IMR-90 (cell line): ENCODE measurements at regions not wholly inside any gene's neighbourhood (a gene's known extent, or its start where the extent isn't known, plus 50 kb on each side); places are given as distances from the start of the nearest gene placed in this dataset.

Experiments
- POLR2A ChIP-seq: IDR thresholded peaks from 2 replicates; pipeline ENCODE4 v1.6.1; 2012; ENCODE audit warnings: mild to moderate bottlenecking, low read depth, low read length
- RAD21 ChIP-seq: IDR thresholded peaks from 2 replicates; pipeline ENCODE4 v1.6.1; 2012; ENCODE audit warnings: low read length, improper control_type of control experiment
- TF ChIP-seq, protein P1 (sequence below): conservative IDR thresholded peaks from 2 replicates; pipeline ENCODE4 v1.5.1; 2012; ENCODE audit warnings: mild to moderate bottlenecking, low read depth, low read length, improper control_type of control experiment

DNA sequence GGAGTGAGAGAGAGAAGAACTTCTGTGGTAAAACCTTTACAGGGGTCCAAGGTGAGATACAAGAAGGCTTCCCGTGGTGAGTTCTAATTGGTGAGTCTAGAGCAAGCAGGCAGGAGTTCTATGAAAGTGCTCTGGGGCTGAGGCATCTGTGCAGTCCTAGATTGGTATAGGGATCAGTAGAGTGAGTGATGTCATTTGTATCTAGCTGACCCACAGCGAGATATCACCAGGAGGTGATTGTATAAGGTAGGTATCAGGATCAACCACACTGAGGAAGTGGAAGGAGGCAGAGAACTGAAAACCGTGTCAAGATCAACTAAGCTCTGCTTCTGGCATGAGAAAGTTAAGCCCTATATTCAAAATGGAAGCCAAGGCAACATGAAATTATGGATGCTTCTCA lies 1648.9 kb upstream of the TMEFF2 start:
- TF ChIP-seq, protein P1, sequence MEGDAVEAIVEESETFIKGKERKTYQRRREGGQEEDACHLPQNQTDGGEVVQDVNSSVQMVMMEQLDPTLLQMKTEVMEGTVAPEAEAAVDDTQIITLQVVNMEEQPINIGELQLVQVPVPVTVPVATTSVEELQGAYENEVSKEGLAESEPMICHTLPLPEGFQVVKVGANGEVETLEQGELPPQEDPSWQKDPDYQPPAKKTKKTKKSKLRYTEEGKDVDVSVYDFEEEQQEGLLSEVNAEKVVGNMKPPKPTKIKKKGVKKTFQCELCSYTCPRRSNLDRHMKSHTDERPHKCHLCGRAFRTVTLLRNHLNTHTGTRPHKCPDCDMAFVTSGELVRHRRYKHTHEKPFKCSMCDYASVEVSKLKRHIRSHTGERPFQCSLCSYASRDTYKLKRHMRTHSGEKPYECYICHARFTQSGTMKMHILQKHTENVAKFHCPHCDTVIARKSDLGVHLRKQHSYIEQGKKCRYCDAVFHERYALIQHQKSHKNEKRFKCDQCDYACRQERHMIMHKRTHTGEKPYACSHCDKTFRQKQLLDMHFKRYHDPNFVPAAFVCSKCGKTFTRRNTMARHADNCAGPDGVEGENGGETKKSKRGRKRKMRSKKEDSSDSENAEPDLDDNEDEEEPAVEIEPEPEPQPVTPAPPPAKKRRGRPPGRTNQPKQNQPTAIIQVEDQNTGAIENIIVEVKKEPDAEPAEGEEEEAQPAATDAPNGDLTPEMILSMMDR, result no peak
- TF ChIP-seq POLR2A (no peak), RAD21 (no peak)
